HG03520 (cell line): ENCODE measurements at regions not wholly inside any gene's neighbourhood (a gene's known extent, or its start where the extent isn't known, plus 50 kb on each side); places are given as distances from the start of the nearest gene placed in this dataset.
"Not testable (repeated sequence)": the region's sequence is repeated elsewhere in the genome, so short reads cannot be mapped to it uniquely, and the experiment has no call there.

ENCODE experiments used
- ATAC-seq: cut with Tn5 transposase; IDR thresholded peaks from one replicate; pipeline ENCODE4 v1.9.1; 2021; ENCODE audit warnings: mild to moderate bottlenecking, moderate library complexity; ENCODE audit not compliant: unreplicated experiment

GRCh38 chr5:13356226-13356625, 588.3 kb downstream of the DNAH5 start:
- ATAC-seq: no peak

DNA sequence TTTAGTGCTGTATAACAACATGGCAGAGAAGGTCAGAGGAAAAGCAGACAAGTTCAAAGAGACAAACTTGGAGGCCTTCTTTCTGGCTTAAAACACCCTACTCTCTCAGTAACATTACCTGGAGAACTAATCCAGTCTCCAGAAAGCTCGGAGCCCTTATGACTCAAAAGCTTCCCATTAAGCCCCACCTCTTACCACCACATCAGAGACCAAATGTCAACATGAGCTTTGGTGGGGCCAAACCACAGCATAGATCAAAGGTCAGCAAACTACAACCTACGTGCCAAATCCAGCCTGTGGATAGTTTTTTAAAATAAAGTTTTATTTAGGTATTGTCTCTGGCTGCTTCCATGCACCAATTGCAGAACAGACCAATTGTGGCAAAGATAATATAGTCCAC, 589.9 kb downstream of the DNAH5 start:
- ATAC-seq: no peak

- ATAC-seq: no peak
These were observed 593.7 kb downstream of the DNAH5 start for GRCh38 chr5:13350767-13351166.

DNA sequence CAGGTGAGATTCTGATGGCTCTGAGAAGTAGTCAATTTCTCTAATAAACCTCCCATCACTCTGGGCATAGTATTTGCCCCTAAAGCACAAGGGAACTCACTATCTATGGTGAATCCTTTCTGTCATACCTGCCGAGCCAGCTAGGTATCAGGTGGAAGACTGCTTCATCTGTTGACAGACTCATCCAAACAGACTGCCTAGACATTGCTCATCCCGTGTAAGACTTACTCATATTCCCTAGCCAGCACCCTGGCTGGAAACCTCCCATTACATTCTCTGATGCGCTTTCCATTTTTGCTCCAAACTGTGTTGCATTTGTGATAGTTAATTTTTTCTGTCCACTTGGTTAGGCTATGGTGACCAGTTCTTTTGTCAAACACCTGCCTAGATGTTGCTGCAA, 595.9 kb downstream of the DNAH5 start:
- ATAC-seq: no peak

DNA sequence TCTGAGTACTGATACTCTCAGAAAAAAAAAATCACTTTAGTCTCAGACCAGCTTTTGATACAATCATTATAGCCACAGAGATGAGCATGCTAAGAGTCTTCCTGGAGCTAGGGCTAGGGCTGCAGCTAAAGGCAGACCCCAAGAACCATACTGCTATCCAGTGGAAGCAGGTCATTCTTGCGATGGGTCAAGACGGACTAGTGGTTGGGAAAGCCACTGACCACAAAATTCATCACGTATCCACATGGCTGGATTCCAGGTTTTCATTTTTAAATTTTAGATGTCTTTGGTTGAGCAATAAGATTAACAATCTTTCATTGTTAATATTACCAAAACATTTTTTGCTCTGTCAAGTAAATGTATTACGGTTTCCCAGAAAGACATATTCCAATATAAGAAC, 598.1 kb downstream of the DNAH5 start:
- ATAC-seq: no peak

- no peak for ATAC-seq
These were observed 605.4 kb downstream of the DNAH5 start for GRCh38 chr5:13339093-13339492.

- not testable (repeated sequence) for ATAC-seq
These were observed 609.5 kb downstream of the DNAH5 start for GRCh38 chr5:13335026-13335425.

DNA sequence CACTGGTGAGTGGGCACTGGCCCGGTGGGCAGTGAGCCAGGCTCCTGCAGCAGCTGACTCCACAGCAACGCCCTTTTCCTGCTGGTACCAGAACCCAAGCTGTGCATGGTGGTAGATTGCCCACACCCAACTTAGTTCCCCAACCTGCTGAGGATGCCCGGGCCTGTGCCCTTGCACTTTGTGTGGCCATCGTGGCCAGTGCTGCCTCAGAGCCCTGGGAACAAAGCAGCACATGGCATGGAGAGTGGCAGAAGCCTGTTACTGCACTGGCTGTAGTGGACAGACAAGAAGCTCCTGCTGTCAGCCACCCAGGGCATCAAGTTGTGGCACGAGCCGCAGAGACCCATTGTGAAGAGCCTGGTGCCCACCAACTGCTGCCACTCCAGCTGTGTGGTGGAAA, 612.9 kb downstream of the DNAH5 start:
- no peak for ATAC-seq

DNA sequence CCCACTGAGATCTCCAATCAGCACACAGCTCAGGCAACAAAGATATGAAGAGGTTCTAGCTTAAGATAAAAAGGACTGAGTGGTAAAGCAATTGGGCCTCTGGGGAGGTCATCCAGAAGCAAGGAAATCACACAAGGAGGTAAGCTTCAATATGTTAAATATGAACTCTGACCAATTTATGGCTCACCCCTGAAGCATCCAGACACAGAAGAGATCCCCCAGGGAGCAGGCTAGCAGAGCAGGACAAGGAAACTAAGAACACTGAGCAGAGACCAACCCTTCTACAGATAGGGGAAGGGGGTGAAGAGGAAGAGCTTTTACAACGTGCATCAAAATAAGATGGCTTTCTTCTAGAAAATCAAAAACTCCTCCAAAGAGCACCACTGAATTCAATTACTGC, 616.2 kb downstream of the DNAH5 start:
- no peak for ATAC-seq

DNA sequence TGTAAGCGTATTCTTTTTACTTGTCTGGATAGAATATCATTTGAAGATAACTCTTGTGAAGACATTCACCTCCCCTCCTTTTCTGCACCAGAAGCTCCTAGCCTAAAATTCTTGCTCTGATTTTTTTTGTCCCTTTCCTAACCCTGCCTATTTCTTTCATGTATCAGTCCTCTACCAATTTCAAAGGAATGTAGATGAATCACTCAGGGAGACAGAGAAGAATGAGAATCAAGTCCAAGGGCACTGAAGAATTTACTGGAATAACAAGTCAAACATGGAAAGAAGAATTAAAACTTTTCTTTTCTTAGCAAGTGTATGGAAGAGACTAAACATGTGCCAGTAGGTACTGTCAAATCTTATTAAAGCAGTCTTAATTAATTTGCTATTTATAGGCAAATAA, 618.7 kb downstream of the DNAH5 start:
- ATAC-seq: no peak

DNA sequence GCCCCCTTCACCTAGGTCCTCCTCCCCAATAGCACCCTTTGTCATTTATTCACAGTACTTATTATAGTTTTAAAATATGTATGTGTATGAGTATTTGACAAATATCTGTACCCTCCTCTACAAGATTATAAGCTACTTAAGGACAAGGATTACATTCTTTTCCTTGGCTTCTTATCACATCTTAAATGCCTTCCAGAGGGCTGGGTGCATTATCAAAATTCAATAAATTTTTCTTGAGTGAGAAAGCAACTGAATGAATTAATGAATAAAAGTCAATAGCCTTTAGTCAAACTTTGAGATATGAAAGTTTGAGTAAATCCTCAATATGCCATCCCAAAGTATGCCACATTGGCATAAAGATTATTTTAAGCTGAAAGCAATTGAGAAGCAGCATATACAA, 621.7 kb downstream of the DNAH5 start:
- no peak for ATAC-seq

- ATAC-seq: no peak
These were observed 626.8 kb downstream of the DNAH5 start for GRCh38 chr5:13317654-13318053.

DNA sequence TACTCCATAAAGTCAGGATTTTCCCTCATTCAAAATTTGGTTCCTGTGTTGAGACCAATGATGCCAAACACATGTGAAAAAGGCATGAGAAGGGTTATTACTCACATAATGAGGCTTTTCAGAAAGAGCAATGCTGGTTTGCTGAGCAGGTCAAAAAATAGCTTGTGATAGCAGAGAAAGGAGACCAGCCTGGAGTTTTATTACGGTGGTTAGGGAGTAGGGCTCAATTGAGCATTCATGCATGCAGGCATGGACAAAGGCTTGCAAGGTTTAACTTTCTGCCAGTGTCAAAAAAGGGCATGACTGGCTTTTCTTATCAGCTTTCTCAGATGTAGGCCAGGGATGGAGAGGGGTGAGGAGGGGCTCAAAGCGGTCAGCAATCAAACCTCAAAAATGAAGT, 628.3 kb downstream of the DNAH5 start:
- ATAC-seq: no peak

- ATAC-seq: no peak
These were observed 637.0 kb downstream of the DNAH5 start for GRCh38 chr5:13307480-13307879.

DNA sequence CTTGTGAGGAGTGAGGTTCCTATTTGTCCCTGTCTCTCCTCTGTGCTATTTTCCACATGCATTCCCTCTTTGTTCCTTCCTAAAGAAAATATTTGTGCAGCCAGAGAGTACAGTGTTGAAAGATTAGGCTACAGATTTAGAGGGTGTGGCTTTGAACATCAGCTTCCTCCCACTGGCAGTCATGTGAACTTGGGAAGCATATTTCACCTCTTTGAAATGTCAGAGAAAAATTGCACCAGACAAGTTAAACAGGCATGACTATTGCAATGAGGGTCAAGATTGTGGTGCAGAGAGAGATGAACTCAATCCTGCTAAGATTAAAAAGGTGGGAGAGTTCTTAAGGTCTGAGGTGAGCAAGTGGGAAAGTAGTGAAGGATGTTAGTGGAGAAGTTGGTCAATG, 641.0 kb downstream of the DNAH5 start:
- ATAC-seq: no peak

- ATAC-seq: no peak
These were observed 665.7 kb downstream of the DNAH5 start for GRCh38 chr5:13278811-13279210.

GRCh38 chr5:13278148-13278547, 666.3 kb downstream of the DNAH5 start:
- no peak for ATAC-seq

GRCh38 chr5:13276156-13276555, 668.3 kb downstream of the DNAH5 start:
- no peak for ATAC-seq

DNA sequence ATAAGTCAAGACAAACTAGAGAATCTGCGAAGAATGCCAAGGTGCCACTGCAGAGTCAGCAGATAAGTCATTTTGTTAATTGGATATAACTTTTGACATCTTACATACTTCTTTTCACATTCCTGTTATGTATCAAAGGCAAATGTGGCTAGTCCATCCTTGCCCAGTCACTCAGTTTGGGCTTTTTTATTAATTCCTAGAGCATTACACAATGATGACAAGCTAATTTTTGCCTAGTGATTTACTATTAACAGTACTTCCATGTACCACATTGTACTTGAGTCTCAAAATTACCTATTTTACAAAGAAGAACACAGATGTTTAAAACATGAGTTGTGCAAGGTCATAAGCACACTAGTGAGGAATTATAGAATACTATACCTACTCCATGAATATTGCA, 680.8 kb downstream of the DNAH5 start:
- no peak for ATAC-seq

DNA sequence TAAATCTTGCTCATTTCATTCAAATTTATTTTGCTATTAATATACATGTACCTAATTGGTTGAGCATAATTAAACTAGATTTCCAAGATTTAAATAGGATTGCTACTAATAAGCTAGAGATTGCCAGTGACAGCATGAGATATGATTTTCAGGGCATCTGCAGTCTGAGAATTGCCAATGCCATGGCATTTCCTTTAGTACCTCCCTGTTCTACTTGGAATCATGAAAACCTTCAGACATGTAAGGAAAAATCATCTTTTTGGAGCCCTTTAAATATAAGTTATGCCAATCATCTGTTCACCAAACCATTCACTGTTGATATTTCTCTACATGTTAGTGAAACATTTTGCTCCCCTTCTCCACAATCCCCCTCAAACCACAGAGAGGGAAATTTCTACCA, 691.4 kb downstream of the DNAH5 start:
- ATAC-seq: no peak

DNA sequence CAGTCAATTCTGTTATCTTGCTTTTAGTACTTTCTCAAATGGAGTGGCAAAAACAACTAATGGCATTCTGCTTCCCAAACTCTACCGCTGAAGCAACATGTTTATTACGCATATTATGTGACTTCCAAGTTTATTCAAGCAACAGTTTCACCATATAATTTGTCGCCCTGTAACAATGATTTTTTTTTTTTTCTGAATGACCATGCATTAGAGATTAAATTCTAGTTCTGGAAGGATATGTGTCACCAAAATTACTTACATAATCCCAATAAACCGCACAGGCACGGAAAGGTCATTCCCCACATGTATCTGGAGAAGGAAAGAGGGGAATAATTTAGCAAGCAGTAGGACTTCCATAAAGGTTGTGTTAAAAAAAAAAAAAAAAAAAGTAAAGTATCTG, 691.8 kb downstream of the DNAH5 start:
- ATAC-seq: no peak

- no peak for ATAC-seq
These were observed 692.7 kb downstream of the DNAH5 start for GRCh38 chr5:13251623-13252376.
